ENCODE measurements at regions not wholly inside any gene's neighbourhood (a gene's known extent, or its start where the extent isn't known, plus 50 kb on each side); places are given as distances from the start of the nearest gene placed in this dataset.

DNA sequence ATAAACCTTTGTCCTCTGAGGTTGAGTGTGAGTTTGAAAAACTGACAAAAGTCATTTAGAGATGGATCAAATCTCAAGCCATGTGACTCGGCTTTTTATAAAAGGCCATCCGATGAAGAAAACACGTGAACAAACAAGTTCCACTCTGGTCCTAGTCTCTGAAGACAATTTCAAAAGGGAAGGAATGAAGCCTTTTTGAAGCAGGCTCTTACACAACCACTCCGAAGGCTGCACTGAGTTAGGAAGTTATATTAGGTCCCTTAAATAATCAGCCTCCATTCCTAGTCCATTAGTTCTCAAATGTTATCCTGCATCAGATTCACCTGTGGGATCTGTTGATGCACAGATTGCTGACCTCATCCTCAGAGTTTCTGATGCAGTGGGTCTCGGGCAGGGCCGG lies 166.6 kb upstream of the HMHB1 start:
- Histone ChIP-seq H3K36me3 (ENCODE audit: control insufficient read depth, insufficient read depth, low read length) (no peaks in the 10 kb centered on the region), H3K4me3 (ENCODE audit: low read depth, low read length) (no peak overlapping the region), H3K9ac (ENCODE audit: low read depth, low read length) (no peak overlapping the region), H3K4me1 (ENCODE audit: control insufficient read depth, insufficient read depth, low read length) (peaks cover 4% of the 10 kb centered on the region; the same call in 1 of the 2 replicates), H3K9me3 (ENCODE audit: control insufficient read depth, insufficient read depth, low read length) (no peaks in the 10 kb centered on the region), H3K27me3 (ENCODE audit: control insufficient read depth, insufficient read depth, low read length) (no peaks in the 10 kb centered on the region), H3K27ac (ENCODE audit: low read depth, low read length) (no peak overlapping the region)

- Histone ChIP-seq H3K4me3 (ENCODE audit: low read depth, low read length) (no peak overlapping the region), H3K36me3 (ENCODE audit: control insufficient read depth, insufficient read depth, low read length) (no peaks in the 10 kb centered on the region), H3K27ac (ENCODE audit: low read depth, low read length) (no peak overlapping the region), H3K4me1 (ENCODE audit: control insufficient read depth, insufficient read depth, low read length) (peaks cover 4% of the 10 kb centered on the region; the same call in 1 of the 2 replicates), H3K9me3 (ENCODE audit: control insufficient read depth, insufficient read depth, low read length) (no peaks in the 10 kb centered on the region), H3K9ac (ENCODE audit: low read depth, low read length) (no peak overlapping the region), H3K27me3 (ENCODE audit: control insufficient read depth, insufficient read depth, low read length) (no peaks in the 10 kb centered on the region)
Observed at GRCh38 chr5:143644727-143645126, 167.2 kb upstream of the HMHB1 start.

GRCh38 chr5:143642791-143643190 lies 169.2 kb upstream of the HMHB1 start:
- Histone ChIP-seq H3K27ac (ENCODE audit: low read depth, low read length) (no peak overlapping the region), H3K9ac (ENCODE audit: low read depth, low read length) (no peak overlapping the region), H3K9me3 (ENCODE audit: control insufficient read depth, insufficient read depth, low read length) (no peaks in the 10 kb centered on the region), H3K36me3 (ENCODE audit: control insufficient read depth, insufficient read depth, low read length) (no peaks in the 10 kb centered on the region), H3K27me3 (ENCODE audit: control insufficient read depth, insufficient read depth, low read length) (no peaks in the 10 kb centered on the region), H3K4me1 (ENCODE audit: control insufficient read depth, insufficient read depth, low read length) (peaks cover 4% of the 10 kb centered on the region; the same call in 1 of the 2 replicates), H3K4me3 (ENCODE audit: low read depth, low read length) (no peak overlapping the region)

DNA sequence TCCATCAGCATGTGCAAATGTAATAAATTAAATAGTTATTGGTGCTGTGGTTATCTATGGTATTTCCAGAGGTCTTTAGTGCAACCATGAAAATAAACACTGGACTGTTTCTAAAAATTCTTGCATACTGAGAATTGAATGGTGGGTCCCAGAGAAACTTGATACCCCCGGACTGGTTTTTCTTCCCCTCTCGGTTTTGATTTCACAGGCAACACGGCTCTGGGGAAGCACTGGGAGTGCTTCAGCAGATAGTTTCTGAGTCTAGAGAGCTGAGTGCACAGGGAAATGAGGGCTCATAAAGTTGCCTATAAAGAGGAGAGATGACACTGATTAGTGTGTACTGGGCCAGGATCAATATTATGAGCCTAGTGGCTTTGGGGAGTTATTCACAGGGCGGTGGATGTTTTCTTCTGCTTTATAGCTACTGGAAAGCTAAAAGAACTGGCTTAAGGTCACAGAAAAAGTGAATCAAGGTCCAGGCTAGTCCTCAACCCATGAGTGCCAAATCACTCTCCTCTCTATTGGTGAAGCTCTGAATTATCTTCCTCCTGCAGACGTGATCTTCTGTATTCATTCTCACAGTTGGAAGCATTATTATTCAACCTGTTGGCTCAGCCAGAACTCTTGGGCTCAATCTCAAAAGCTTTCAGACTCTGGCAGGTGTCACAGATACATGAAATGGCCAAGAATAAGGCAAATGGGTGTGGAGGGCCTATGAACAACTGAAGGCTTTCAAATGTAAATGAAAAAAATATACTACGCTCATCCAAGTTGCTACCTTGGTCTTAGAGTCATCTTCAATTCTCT lies 170.2 kb upstream of the HMHB1 start:
- Histone ChIP-seq H3K4me3 (ENCODE audit: low read depth, low read length) (no peak overlapping the region), H3K27ac (ENCODE audit: low read depth, low read length) (no peak overlapping the region), H3K36me3 (ENCODE audit: control insufficient read depth, insufficient read depth, low read length) (no peaks in the 10 kb centered on the region), H3K4me1 (ENCODE audit: control insufficient read depth, insufficient read depth, low read length) (peaks cover 4% of the 10 kb centered on the region; the same call in 1 of the 2 replicates), H3K9me3 (ENCODE audit: control insufficient read depth, insufficient read depth, low read length) (no peaks in the 10 kb centered on the region), H3K27me3 (ENCODE audit: control insufficient read depth, insufficient read depth, low read length) (no peaks in the 10 kb centered on the region), H3K9ac (ENCODE audit: low read depth, low read length) (no peak overlapping the region)

DNA sequence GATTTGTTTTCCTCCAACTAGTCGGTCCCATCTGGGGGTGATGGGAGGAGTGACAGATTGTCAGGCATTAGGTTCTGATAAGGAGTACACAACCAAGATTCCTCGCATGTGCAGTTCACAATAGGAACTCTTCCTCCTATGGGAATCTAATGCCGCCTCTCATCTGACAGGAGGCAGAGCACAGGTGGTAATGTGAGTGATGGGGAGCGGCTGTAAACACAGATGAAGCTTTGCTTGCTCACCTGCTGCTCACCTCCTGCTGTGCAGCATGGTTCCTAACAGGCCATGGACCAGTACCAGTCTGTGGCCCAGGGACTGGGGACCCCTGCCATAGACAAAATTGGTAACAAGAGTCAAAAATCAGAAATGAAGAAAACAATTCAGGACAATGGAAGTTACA lies 173.3 kb upstream of the HMHB1 start:
- no peaks in the 10 kb centered on the region for H3K9me3 ChIP-seq (ENCODE audit: control insufficient read depth, insufficient read depth, low read length)
- peaks cover 4% of the 10 kb centered on the region; the same call in 1 of the 2 replicates for H3K4me1 ChIP-seq (ENCODE audit: control insufficient read depth, insufficient read depth, low read length)
- H3K4me3 ChIP-seq (ENCODE audit: low read depth, low read length), result no peak overlapping the region
- H3K9ac ChIP-seq (ENCODE audit: low read depth, low read length), result no peak overlapping the region
- no peaks in the 10 kb centered on the region for H3K27me3 ChIP-seq (ENCODE audit: control insufficient read depth, insufficient read depth, low read length)
- no peak overlapping the region for H3K27ac ChIP-seq (ENCODE audit: low read depth, low read length)
- H3K36me3 ChIP-seq (ENCODE audit: control insufficient read depth, insufficient read depth, low read length), result no peaks in the 10 kb centered on the region

DNA sequence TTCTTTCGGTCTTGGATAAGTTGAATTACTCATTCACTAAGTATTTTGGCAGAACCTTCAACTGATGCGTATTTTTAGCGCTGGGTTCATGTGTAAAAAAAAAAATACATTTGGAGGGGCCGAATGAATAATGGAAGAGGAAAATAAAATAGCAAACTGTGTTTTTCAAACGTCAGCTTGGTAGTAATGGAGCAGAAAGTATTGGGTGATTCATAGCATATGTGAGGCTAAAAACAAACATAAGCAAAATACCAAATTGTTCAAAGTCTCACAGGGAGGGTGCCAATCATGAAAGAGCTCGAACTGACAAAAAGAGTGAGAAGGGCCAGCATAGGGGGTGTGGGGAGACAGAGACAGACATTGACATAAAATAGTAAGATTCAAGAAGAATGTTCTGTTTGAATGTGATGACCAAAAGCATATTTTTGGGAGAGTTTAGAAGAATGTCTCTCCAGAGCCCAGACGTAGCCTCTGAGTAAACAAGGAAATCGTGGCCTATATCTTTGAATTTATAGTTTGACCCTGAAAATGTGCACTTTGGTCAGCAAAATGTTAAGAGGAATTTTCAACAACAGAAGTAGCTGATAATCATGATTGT lies 174.9 kb upstream of the HMHB1 start:
- H3K36me3 ChIP-seq (ENCODE audit: control insufficient read depth, insufficient read depth, low read length), result no peaks in the 10 kb centered on the region
- no peak overlapping the region for H3K4me3 ChIP-seq (ENCODE audit: low read depth, low read length)
- no peaks in the 10 kb centered on the region for H3K9me3 ChIP-seq (ENCODE audit: control insufficient read depth, insufficient read depth, low read length)
- no peaks in the 10 kb centered on the region for H3K27me3 ChIP-seq (ENCODE audit: control insufficient read depth, insufficient read depth, low read length)
- H3K9ac ChIP-seq (ENCODE audit: low read depth, low read length), result no peak overlapping the region
- H3K27ac ChIP-seq (ENCODE audit: low read depth, low read length), result no peak overlapping the region
- H3K4me1 ChIP-seq (ENCODE audit: control insufficient read depth, insufficient read depth, low read length), result peaks cover 4% of the 10 kb centered on the region; the same call in 1 of the 2 replicates

DNA sequence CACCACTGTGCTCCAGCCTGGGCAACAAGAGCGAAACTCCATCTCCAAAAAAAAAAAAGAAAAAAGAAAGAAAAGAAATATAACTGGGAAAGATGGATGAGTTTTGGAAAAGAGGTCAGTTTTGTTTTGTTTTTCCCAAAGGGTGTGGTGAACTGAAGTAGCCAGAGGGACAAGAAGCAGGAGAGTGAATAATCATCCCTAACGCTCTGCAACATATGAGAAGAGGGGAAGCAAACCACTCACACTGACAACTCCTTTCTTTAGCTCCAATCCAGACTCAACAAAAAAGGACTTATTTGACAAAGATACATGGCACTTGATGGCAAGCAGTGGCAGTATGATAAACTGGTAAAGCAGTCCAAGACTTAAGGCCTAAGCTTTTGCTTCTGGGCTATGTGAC lies 176.1 kb upstream of the HMHB1 start:
- no peaks in the 10 kb centered on the region for H3K27me3 ChIP-seq (ENCODE audit: control insufficient read depth, insufficient read depth, low read length)
- no peaks in the 10 kb centered on the region for H3K36me3 ChIP-seq (ENCODE audit: control insufficient read depth, insufficient read depth, low read length)
- no peak overlapping the region for H3K4me3 ChIP-seq (ENCODE audit: low read depth, low read length)
- no peaks in the 10 kb centered on the region for H3K4me1 ChIP-seq (ENCODE audit: control insufficient read depth, insufficient read depth, low read length)
- no peak overlapping the region for H3K9ac ChIP-seq (ENCODE audit: low read depth, low read length)
- H3K27ac ChIP-seq (ENCODE audit: low read depth, low read length), result no peak overlapping the region
- H3K9me3 ChIP-seq (ENCODE audit: control insufficient read depth, insufficient read depth, low read length), result no peaks in the 10 kb centered on the region

- Histone ChIP-seq H3K36me3 (ENCODE audit: control insufficient read depth, insufficient read depth, low read length) (no peaks in the 10 kb centered on the region), H3K4me3 (ENCODE audit: low read depth, low read length) (no peak overlapping the region), H3K27me3 (ENCODE audit: control insufficient read depth, insufficient read depth, low read length) (no peaks in the 10 kb centered on the region), H3K9ac (ENCODE audit: low read depth, low read length) (no peak overlapping the region), H3K27ac (ENCODE audit: low read depth, low read length) (no peak overlapping the region), H3K9me3 (ENCODE audit: control insufficient read depth, insufficient read depth, low read length) (no peaks in the 10 kb centered on the region), H3K4me1 (ENCODE audit: control insufficient read depth, insufficient read depth, low read length) (no peaks in the 10 kb centered on the region; the same call in 1 of the 2 replicates)
Observed at GRCh38 chr5:143635146-143635752, 176.7 kb upstream of the HMHB1 start.

DNA sequence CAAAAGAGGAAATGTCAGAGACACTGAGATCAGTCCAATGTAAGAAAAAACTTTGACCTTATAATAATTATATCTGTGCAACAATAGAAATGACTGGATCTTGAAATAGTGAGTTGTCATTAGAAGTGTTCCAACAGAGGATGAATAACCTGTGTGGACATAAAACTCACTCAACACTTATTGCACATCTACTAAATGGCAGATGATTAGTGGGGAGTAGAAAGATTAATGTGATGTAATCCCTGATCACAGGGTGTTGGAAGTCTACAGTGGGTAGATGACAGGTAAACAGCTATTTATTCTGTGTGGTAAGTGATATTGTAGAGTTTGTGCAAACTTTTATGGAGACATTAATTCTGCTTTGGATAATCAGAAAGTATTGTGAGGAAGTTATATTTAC lies 177.3 kb upstream of the HMHB1 start:
- no peaks in the 10 kb centered on the region for H3K9me3 ChIP-seq (ENCODE audit: control insufficient read depth, insufficient read depth, low read length)
- H3K9ac ChIP-seq (ENCODE audit: low read depth, low read length), result no peak overlapping the region
- no peak overlapping the region for H3K27ac ChIP-seq (ENCODE audit: low read depth, low read length)
- no peaks in the 10 kb centered on the region for H3K27me3 ChIP-seq (ENCODE audit: control insufficient read depth, insufficient read depth, low read length)
- H3K36me3 ChIP-seq (ENCODE audit: control insufficient read depth, insufficient read depth, low read length), result no peaks in the 10 kb centered on the region
- H3K4me3 ChIP-seq (ENCODE audit: low read depth, low read length), result no peak overlapping the region
- peaks cover 4% of the 10 kb centered on the region for H3K4me1 ChIP-seq (ENCODE audit: control insufficient read depth, insufficient read depth, low read length)

GRCh38 chr5:143629871-143630659 lies 181.9 kb upstream of the HMHB1 start:
- Histone ChIP-seq H3K36me3 (ENCODE audit: control insufficient read depth, insufficient read depth, low read length) (no peaks in the 10 kb centered on the region), H3K4me3 (ENCODE audit: low read depth, low read length) (no peak overlapping the region), H3K4me1 (ENCODE audit: control insufficient read depth, insufficient read depth, low read length) (peaks cover 6% of the 10 kb centered on the region), H3K27me3 (ENCODE audit: control insufficient read depth, insufficient read depth, low read length) (no peaks in the 10 kb centered on the region), H3K27ac (ENCODE audit: low read depth, low read length) (peak overlapping the region; percentile 14), H3K9me3 (ENCODE audit: control insufficient read depth, insufficient read depth, low read length) (no peaks in the 10 kb centered on the region), H3K9ac (ENCODE audit: low read depth, low read length) (no peak overlapping the region)

All from HUES48 (cell line).